VCaP (cell line): ENCODE measurements at regions not wholly inside any gene's neighbourhood (a gene's known extent, or its start where the extent isn't known, plus 50 kb on each side); places are given as distances from the start of the nearest gene placed in this dataset.
"Not testable (repeated sequence)": the region's sequence is repeated elsewhere in the genome, so short reads cannot be mapped to it uniquely, and the experiment has no call there.

Source experiments
- H3K27ac ChIP-seq: fragments of 450-650 bp; 2 replicates; pipeline ENCODE4 v1.5.1; 2017
- TF ChIP-seq, protein P1 (sequence below): fragments of 450-650 bp; conservative IDR thresholded peaks from 2 replicates; pipeline ENCODE4 v1.5.1; 2017; ENCODE audit warnings: mild to moderate bottlenecking, moderate library complexity

DNA sequence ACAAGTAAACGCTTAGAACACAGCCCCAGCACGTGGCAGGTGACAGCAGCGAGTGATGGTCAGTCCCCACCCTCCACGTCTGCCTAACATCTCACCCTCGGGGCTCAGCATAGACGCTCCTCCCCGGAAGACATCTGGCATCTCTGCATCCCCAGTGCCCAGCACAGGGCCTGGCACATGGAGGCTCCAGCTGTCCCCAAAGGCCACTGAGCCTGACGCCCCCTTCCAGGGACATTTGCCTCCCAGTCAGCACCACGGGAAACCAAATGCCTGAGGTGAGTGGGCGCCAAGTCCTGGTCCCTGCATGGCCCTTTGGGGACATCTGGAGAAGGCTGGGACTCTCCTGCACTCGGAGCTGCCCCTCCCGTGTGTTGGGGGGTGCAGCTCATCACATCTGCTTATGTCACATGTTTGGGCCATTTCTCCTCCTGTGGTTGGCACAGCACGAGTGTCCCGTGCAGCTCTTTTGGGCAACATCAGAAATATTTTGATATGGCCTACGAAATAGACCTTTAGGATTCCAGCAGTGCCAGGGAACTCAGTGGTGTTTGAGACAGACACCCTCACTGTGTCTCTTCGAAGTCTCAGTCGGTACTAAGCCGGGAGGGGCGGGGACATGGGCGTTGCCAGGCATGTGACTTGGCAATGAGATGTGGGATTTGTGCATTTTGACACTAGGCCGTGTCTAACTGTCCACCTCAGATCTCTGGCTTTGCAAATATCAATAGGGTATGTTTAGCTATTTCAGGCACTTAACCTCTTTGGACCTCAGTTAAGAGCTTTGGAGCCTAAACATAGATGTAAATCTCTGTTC, 315.0 kb downstream of the PTPRU start:
- TF ChIP-seq, protein P1, sequence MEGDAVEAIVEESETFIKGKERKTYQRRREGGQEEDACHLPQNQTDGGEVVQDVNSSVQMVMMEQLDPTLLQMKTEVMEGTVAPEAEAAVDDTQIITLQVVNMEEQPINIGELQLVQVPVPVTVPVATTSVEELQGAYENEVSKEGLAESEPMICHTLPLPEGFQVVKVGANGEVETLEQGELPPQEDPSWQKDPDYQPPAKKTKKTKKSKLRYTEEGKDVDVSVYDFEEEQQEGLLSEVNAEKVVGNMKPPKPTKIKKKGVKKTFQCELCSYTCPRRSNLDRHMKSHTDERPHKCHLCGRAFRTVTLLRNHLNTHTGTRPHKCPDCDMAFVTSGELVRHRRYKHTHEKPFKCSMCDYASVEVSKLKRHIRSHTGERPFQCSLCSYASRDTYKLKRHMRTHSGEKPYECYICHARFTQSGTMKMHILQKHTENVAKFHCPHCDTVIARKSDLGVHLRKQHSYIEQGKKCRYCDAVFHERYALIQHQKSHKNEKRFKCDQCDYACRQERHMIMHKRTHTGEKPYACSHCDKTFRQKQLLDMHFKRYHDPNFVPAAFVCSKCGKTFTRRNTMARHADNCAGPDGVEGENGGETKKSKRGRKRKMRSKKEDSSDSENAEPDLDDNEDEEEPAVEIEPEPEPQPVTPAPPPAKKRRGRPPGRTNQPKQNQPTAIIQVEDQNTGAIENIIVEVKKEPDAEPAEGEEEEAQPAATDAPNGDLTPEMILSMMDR, result no peak
- H3K27ac ChIP-seq, result no peak overlapping the region

DNA sequence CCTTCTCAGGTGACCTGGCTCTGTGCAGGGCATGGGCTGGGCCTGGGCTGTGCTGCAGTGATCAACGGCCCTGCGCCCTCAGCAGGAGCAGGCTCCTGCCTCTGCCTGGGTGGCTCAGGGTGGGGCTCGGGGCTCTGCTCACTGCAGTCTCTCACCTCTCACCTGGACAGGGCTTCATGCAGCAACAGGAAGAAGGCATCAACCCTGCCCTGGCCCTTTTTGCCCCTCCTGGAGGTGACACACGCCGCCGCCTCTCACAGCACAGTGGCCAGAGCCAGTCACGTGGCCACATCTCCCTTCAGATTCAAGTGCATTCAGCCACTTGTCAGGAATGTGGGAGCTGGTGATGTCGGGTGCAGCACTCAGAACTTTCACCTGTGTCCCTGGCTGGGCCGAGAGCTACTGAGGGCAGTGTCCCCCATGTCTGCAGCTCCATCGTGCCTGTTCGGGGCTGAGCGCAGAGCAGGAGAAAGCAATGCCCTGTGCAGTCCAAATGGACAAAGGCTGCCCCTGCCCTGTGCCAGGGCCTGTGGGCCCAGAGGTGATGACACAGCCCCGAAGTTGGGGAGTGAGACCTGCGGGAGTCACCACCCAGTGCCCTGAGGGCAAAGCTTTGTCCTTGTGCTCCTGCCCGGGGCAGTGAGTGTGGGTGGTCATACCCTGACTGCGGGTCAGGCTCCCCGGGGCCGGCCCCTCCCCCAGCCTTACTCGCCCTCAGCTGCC, 314.0 kb downstream of the PTPRU start:
- H3K27ac ChIP-seq, result no peak overlapping the region
- TF ChIP-seq, protein P1, result no peak

GRCh38 chr1:29549728-29550118, 313.4 kb downstream of the PTPRU start:
- H3K27ac ChIP-seq, result not testable (repeated sequence)

- no peak overlapping the region for H3K27ac ChIP-seq
- TF ChIP-seq, protein P1, result no peak
Measured at GRCh38 chr1:29549001-29549400, 312.7 kb downstream of the PTPRU start.

DNA sequence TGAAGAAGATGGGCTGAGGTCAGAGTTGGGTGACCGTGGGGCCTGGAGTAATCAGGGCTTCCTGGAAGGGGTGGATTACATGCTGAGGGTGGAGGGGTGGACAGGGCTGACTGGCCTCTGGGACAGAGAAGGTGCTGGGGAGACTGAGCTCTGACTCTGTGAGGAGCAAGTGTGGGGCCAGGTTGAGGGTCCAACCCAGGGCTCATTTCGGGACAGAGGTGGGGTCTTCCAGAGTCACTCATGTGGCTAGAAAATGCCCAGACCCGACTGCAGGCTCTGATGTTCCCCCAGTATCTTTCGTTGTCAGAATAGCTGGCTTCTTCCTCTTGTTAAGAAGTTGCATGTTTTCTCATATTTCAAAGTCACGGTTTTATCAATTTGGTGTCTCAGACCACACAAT, 311.8 kb downstream of the PTPRU start:
- no peak overlapping the region for H3K27ac ChIP-seq
- TF ChIP-seq, protein P1, result no peak

DNA sequence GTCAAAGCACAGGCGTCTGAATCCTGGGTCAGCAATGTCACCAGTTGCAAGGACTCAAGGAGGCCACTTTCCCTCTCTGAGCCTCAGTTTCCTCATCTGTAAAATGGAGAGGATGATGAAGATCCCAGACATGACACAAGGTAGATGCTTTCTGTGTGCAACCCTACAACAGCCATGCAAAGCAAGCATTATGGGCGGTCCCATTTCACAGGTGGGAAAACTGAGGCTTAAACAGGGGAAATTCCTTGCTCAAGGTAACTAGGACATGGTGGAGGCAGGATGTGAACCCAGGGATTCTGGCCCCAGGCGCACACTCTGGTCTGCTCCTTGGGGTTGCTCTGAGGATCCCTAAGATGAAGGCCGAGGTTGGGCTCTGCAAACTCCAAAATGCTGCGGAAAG, 311.0 kb downstream of the PTPRU start:
- H3K27ac ChIP-seq, result no peak overlapping the region
- TF ChIP-seq, protein P1, result no peak

DNA sequence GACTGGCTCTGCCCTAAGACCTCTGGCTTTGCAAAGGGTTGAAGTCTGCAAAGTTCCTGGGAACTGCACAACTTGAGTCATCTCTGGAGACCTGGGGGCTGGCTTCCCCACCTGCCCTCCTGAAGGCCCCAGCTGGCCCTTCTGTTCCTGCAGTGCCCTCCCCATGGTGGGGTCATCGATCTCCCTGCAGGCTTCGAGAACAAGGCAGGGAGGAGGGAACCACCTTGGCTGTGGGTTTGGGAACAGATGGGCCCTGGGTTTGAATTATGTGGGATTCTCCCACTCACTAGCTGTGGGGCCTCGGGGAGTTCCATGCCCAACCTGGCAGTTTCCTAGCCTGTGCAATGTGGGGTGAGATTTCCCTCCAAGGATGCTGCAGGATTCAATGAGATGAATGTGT, 310.2 kb downstream of the PTPRU start:
- TF ChIP-seq, protein P1, result no peak
- H3K27ac ChIP-seq, result no peak overlapping the region

DNA sequence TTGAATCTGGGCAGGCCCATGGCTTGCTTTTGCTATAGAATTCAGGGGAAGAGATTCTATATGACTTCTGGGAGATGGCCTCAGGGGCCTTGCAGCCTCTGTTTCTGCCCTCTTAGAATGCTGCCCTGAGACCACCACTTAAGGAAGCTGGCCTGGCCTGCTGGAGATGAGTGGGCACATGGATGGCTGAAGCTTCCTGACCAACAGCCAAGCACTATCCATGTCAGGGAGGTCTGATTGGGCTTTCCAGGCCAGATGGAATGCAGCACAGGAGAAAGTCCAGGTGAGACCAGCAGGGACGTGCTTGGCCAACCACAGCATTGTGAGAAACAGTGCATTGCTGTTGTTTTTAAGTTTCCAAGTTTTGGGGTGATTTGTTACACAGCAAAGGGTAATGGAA, 308.1 kb downstream of the PTPRU start:
- H3K27ac ChIP-seq, result no peak overlapping the region
- TF ChIP-seq, protein P1, result no peak
